WI38 (cell line): ENCODE measurements at regions not wholly inside any gene's neighbourhood (a gene's known extent, or its start where the extent isn't known, plus 50 kb on each side); places are given as distances from the start of the nearest gene placed in this dataset.

Experiments used
- H3K4me3 ChIP-seq: 2 replicates; pipeline ENCODE4 v1.5.1; 2011; ENCODE audit warnings: low read depth, mild to moderate bottlenecking, control low read depth, low read length
- CTCF ChIP-seq: IDR thresholded peaks from 2 replicates; pipeline ENCODE4 v1.5.1; 2012; ENCODE audit warnings: low read depth, mild to moderate bottlenecking, control low read depth, low read length

- no peak overlapping the region for H3K4me3 ChIP-seq
- no peak for TF ChIP-seq CTCF
Observed at GRCh38 chr13:65540175-65540574, 1690.0 kb downstream of the PCDH9 start.

GRCh38 chr13:65535370-65535769, 1694.8 kb downstream of the PCDH9 start:
- no peak overlapping the region for H3K4me3 ChIP-seq
- TF ChIP-seq CTCF, result no peak

DNA sequence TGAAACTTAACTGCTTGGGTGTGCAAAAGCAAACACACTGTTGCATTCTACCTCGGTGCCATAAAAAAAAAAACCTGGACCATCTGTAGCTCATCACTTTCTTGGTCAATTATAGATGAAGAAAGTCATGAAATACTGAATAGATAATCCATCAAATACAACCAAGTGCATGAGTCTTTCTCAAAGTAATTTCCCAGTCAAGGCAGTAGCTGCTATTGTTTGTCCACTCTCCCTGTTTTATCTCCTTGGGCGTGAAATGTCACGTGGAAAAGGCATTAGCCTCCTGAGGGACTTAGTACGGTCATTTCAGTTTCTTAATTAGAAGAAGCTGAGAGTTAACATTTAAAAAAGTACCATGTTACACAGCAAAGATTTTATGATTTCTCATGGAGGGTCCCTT, 1697.9 kb downstream of the PCDH9 start:
- no peak for TF ChIP-seq CTCF
- no peak overlapping the region for H3K4me3 ChIP-seq

DNA sequence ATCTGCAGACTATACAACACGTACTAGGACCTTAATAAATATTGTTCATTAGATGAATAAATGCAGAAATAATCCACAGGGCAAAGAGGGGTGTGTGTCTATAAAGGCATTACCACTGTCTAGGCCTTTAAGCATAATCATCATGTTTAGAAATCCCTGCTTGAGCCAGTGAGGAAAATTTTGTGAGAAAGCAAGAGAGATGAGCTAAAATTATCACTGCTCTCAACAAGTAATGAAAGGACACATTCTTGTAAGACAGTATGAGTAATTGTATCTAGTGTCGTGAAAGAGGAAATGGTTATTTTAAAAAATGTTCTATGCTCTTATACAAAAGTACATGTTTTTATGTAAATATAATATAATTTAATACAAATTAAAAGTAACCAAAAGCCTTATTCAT, 1699.4 kb downstream of the PCDH9 start:
- H3K4me3 ChIP-seq, result no peak overlapping the region
- TF ChIP-seq CTCF, result no peak

GRCh38 chr13:65529541-65529940, 1700.6 kb downstream of the PCDH9 start:
- TF ChIP-seq CTCF, result no peak
- H3K4me3 ChIP-seq, result no peak overlapping the region

GRCh38 chr13:65508745-65509144, 1721.4 kb downstream of the PCDH9 start:
- no peak overlapping the region for H3K4me3 ChIP-seq
- TF ChIP-seq CTCF, result no peak

DNA sequence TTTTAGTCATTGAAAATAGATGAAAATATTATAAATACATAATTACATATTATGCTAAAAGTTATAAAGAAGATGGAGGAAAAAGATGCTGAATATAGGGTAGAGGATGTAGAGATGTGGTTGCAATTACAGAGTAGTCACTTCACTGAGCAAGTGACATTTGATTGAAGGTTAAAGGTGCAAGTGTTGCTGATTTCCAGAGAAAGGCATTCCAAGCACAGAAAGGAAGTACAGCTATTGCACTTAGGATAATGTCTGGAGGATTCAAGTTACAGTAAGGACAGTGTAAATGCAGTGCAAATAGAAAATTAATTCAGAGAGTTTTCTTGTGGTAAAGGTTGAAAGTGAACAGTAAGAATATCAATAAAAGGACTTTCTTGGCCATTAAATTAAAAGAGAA, 1721.8 kb downstream of the PCDH9 start:
- no peak overlapping the region for H3K4me3 ChIP-seq
- TF ChIP-seq CTCF, result no peak
